ENCODE measurements at regions not wholly inside any gene's neighbourhood (a gene's known extent, or its start where the extent isn't known, plus 50 kb on each side); places are given as distances from the start of the nearest gene placed in this dataset.
A peak's percentile ranks its signal among the peaks of the same experiment; 100 is the strongest.
"Not testable (repeated sequence)": the region's sequence is repeated elsewhere in the genome, so short reads cannot be mapped to it uniquely, and the experiment has no call there.

DNA sequence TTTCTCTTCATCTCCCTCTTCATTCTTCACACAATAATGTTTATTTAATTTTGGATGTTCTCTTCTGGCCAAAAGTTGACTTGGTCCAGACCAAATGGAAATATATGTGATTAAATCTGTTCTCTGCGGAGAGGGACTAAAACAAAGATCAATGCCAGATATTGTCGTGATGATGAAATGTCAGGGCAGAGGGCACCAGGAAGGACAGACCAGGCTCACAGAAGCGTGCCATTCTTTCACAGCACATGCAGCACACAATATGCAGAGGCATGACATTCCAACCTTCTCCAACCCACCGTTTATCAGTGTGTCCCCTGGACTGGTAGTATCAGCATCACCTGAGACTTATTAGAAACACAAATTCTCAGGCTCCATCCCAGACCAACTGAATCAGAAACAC lies 125.2 kb upstream of the PLGLB2 start:
- not testable (repeated sequence) for H3K9me3 ChIP-seq (ENCODE audit: control insufficient read depth, low read length); H3K4me3 ChIP-seq (ENCODE audit: insufficient read depth in 1 of 2, low read depth in 1 of 2, low read length in 2 of 2); H3K14ac ChIP-seq (ENCODE audit: low read length in 2 of 2); H3K4me1 ChIP-seq (ENCODE audit: control insufficient read depth, insufficient read depth, low read depth, low read length); H3K9ac ChIP-seq (ENCODE audit: low read length); H2BK15ac ChIP-seq (ENCODE audit: low read depth, poor library complexity, severe bottlenecking); H3K79me1 ChIP-seq (replicated peaks; ENCODE audit: low read length, poor library complexity, severe bottlenecking); H3K36me3 ChIP-seq (ENCODE audit: control insufficient read depth in 1 of 2, insufficient read depth in 2 of 2, low read depth in 1 of 2, low read length in 2 of 2); H3K23ac ChIP-seq (ENCODE audit: low read length in 2 of 2); H3K27ac ChIP-seq (ENCODE audit: low read length, poor library complexity, severe bottlenecking); H3K27me3 ChIP-seq (ENCODE audit: control insufficient read depth in 1 of 2, insufficient read depth in 1 of 2, low read length in 2 of 2); H2BK120ac ChIP-seq (ENCODE audit: low read depth, low read length); DNase-seq; H3K18ac ChIP-seq (ENCODE audit: low read depth in 1 of 2, low read length in 2 of 2); H3K4me2 ChIP-seq (ENCODE audit: low read length, poor library complexity, severe bottlenecking); H2BK5ac ChIP-seq (ENCODE audit: low read depth, low read length, poor library complexity, severe bottlenecking); H2BK12ac ChIP-seq (ENCODE audit: low read length in 2 of 2); H3K4ac ChIP-seq (ENCODE audit: low read depth in 1 of 2, low read length in 2 of 2); H4K8ac ChIP-seq (ENCODE audit: low read length); H4K91ac ChIP-seq (ENCODE audit: low read length); H2AK5ac ChIP-seq (ENCODE audit: low read length, severe bottlenecking); H2AFZ ChIP-seq (ENCODE audit: low read depth, low read length)
- no CpG with 5 or more reads among the region's 4 CpGs for WGBS

DNA sequence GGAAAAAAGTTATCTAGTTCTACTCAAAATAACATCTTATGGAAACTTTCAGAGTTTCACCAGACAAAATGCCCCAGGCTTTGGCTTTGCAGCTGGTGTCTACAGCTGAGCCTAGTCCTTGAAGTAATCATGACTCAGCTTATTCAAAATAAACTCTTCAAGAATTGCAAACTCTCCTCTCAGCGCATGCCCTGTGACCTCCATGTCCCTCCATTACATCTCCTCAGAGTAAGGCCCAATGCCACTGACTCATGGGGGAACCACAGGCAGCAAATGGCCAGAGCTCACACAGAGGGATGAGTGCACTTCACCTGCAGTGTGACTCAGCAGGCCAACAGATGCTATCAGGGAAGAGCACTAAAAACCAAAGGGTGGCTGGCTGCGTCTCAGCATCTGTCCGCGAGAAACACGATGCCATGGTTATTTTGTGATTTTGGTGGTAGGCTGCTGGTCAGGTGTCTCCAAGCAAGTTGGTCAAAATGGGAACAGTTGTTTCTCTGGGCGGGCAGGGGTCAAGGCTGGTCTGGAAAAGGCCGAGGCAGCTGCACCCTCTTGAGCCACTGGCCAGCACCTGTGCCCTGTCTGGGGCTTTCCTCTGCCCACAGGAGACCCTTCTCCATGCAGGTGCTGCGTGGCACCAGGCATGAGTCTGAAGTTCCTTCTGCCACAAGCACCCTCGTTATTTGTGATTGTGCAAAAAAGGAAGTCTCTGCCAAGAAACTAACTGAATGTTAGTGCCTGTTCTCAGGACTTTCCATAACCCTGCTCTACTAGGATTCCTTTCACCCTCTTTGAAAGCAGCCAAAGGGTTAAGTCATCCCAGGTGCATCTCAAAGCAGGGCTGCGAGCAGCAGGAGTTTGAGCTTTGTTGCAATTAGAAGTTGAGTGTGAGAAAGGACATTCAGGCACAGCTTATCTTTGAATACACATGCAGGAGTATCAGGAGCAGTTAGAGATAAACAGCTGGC lies 118.1 kb upstream of the PLGLB2 start:
- H3K4me2 ChIP-seq (ENCODE audit: low read length, poor library complexity, severe bottlenecking): not testable (repeated sequence)
- WGBS: 12% methylated on average over 5 of the region's 10 CpGs

DNA sequence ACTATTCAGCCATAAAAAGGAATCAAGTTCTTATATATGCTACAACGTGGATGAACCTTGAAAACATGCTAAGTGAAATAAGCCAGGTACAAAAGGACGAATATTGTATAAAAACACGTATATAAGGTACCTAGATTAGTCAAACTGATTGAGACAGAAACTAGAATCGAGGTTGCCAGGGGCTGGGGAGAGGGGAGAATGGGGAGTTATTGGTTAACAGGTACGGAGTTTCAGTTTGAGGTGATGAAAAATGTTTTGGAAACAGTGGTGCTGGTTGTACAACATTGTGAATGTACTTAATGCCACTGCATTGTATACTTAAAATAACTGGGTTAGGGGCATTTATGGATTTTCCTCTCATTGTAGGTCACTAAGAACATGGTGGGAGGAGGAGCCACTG lies 117.0 kb upstream of the PLGLB2 start:
- H2BK120ac ChIP-seq (ENCODE audit: low read depth, low read length); H3K9ac ChIP-seq (ENCODE audit: low read length); H3K18ac ChIP-seq (ENCODE audit: low read depth in 1 of 2, low read length in 2 of 2); H3K36me3 ChIP-seq (ENCODE audit: control insufficient read depth in 1 of 2, insufficient read depth in 2 of 2, low read depth in 1 of 2, low read length in 2 of 2); H2AK5ac ChIP-seq (ENCODE audit: low read length, severe bottlenecking); H2BK15ac ChIP-seq (ENCODE audit: low read depth, poor library complexity, severe bottlenecking); H3K79me1 ChIP-seq (replicated peaks; ENCODE audit: low read length, poor library complexity, severe bottlenecking); H4K91ac ChIP-seq (ENCODE audit: low read length); H3K14ac ChIP-seq (ENCODE audit: low read length in 2 of 2); H2BK5ac ChIP-seq (ENCODE audit: low read depth, low read length, poor library complexity, severe bottlenecking); H3K4me2 ChIP-seq (ENCODE audit: low read length, poor library complexity, severe bottlenecking); H3K27ac ChIP-seq (ENCODE audit: low read length, poor library complexity, severe bottlenecking); H3K4me3 ChIP-seq (ENCODE audit: insufficient read depth in 1 of 2, low read depth in 1 of 2, low read length in 2 of 2); H3K23ac ChIP-seq (ENCODE audit: low read length in 2 of 2); H3K9me3 ChIP-seq (ENCODE audit: control insufficient read depth, low read length); H4K8ac ChIP-seq (ENCODE audit: low read length); H3K27me3 ChIP-seq (ENCODE audit: control insufficient read depth in 1 of 2, insufficient read depth in 1 of 2, low read length in 2 of 2); H2BK12ac ChIP-seq (ENCODE audit: low read length in 2 of 2); H3K4me1 ChIP-seq (ENCODE audit: control insufficient read depth, insufficient read depth, low read depth, low read length); H2AFZ ChIP-seq (ENCODE audit: low read depth, low read length); H3K4ac ChIP-seq (ENCODE audit: low read depth in 1 of 2, low read length in 2 of 2); DNase-seq: not testable (repeated sequence)
- WGBS: no CpG with 5 or more reads among the region's 5 CpGs

More for the DNA sequence above, 118.1 kb upstream of the PLGLB2 start:
- peak; percentile 95 for DNase-seq
- not testable (repeated sequence) for H3K79me1 ChIP-seq (replicated peaks; ENCODE audit: low read length, poor library complexity, severe bottlenecking); H3K27ac ChIP-seq (ENCODE audit: low read length, poor library complexity, severe bottlenecking); H2BK15ac ChIP-seq (ENCODE audit: low read depth, poor library complexity, severe bottlenecking); H3K27me3 ChIP-seq (ENCODE audit: control insufficient read depth in 1 of 2, insufficient read depth in 1 of 2, low read length in 2 of 2); H3K4ac ChIP-seq (ENCODE audit: low read depth in 1 of 2, low read length in 2 of 2); H2BK12ac ChIP-seq (ENCODE audit: low read length in 2 of 2); H3K23ac ChIP-seq (ENCODE audit: low read length in 2 of 2); H3K4me1 ChIP-seq (ENCODE audit: control insufficient read depth, insufficient read depth, low read depth, low read length); H3K14ac ChIP-seq (ENCODE audit: low read length in 2 of 2); H2AK5ac ChIP-seq (ENCODE audit: low read length, severe bottlenecking); H4K8ac ChIP-seq (ENCODE audit: low read length); H2BK120ac ChIP-seq (ENCODE audit: low read depth, low read length); H3K9ac ChIP-seq (ENCODE audit: low read length); H4K91ac ChIP-seq (ENCODE audit: low read length); H3K9me3 ChIP-seq (ENCODE audit: control insufficient read depth, low read length); H3K4me3 ChIP-seq (ENCODE audit: insufficient read depth in 1 of 2, low read depth in 1 of 2, low read length in 2 of 2); H2BK5ac ChIP-seq (ENCODE audit: low read depth, low read length, poor library complexity, severe bottlenecking); H3K18ac ChIP-seq (ENCODE audit: low read depth in 1 of 2, low read length in 2 of 2); H2AFZ ChIP-seq (ENCODE audit: low read depth, low read length); H3K36me3 ChIP-seq (ENCODE audit: control insufficient read depth in 1 of 2, insufficient read depth in 2 of 2, low read depth in 1 of 2, low read length in 2 of 2)

DNA sequence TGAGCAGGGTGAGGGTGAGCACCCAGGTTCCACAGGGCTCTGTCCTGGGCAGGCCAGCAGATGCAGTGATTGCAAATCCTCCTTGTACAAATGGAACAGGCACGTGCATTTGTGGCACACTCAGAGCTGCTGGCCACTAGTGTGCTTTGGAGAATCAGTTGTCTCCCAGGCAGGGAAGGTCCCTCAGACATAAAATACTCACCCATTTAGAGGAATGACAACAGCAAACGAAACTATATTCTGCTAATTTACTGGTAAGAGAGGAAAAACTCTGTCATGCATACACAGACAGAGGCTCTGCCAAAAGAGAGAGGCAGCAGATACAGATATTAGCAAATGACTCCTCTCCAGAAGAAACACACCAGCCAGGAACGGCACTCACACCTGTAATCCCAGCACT lies 116.5 kb upstream of the PLGLB2 start:
- not testable (repeated sequence) for H2AK5ac ChIP-seq (ENCODE audit: low read length, severe bottlenecking); H3K23ac ChIP-seq (ENCODE audit: low read length in 2 of 2); H3K27ac ChIP-seq (ENCODE audit: low read length, poor library complexity, severe bottlenecking); H2BK120ac ChIP-seq (ENCODE audit: low read depth, low read length); H3K79me1 ChIP-seq (replicated peaks; ENCODE audit: low read length, poor library complexity, severe bottlenecking); H4K91ac ChIP-seq (ENCODE audit: low read length); H3K14ac ChIP-seq (ENCODE audit: low read length in 2 of 2); H2AFZ ChIP-seq (ENCODE audit: low read depth, low read length); H2BK5ac ChIP-seq (ENCODE audit: low read depth, low read length, poor library complexity, severe bottlenecking); H3K36me3 ChIP-seq (ENCODE audit: control insufficient read depth in 1 of 2, insufficient read depth in 2 of 2, low read depth in 1 of 2, low read length in 2 of 2); H4K8ac ChIP-seq (ENCODE audit: low read length); H2BK15ac ChIP-seq (ENCODE audit: low read depth, poor library complexity, severe bottlenecking); H3K4me2 ChIP-seq (ENCODE audit: low read length, poor library complexity, severe bottlenecking); H3K9ac ChIP-seq (ENCODE audit: low read length); H3K4ac ChIP-seq (ENCODE audit: low read depth in 1 of 2, low read length in 2 of 2); H3K4me1 ChIP-seq (ENCODE audit: control insufficient read depth, insufficient read depth, low read depth, low read length); H3K27me3 ChIP-seq (ENCODE audit: control insufficient read depth in 1 of 2, insufficient read depth in 1 of 2, low read length in 2 of 2); H2BK12ac ChIP-seq (ENCODE audit: low read length in 2 of 2); DNase-seq; H3K18ac ChIP-seq (ENCODE audit: low read depth in 1 of 2, low read length in 2 of 2); H3K9me3 ChIP-seq (ENCODE audit: control insufficient read depth, low read length); H3K4me3 ChIP-seq (ENCODE audit: insufficient read depth in 1 of 2, low read depth in 1 of 2, low read length in 2 of 2)
- no CpG with 5 or more reads among the region's 3 CpGs for WGBS

All from mesenchymal stem cell (in vitro differentiated cells and primary cell).